Thoracic aorta (tissue), 2 donors: ENCODE measurements at regions not wholly inside any gene's neighbourhood (a gene's known extent, or its start where the extent isn't known, plus 50 kb on each side); places are given as distances from the start of the nearest gene placed in this dataset.

ENCODE experiments used
- ATAC-seq: fragments of 150-250 bp; one replicate; pipeline ENCODE4 v1.8.0; 2017; ENCODE audit warnings: low read depth; ENCODE audit not compliant: insufficient number of reproducible peaks, low FRiP score
- DNase-seq: peaks from one replicate; pipeline ENCODE4 v3.0.0-alpha.2; 2020; ENCODE audit warnings: low spot score
- H3K27ac ChIP-seq, 2 donors: fragments of 200-600 bp; sonication (generic); 1 replicate in 1 of 2; 2 replicates in 1 of 2; pipeline ENCODE4 v1.5.1; 2016; ENCODE audit warnings: mild to moderate bottlenecking in 2 of 2, moderate library complexity in 2 of 2
- H3K27me3 ChIP-seq: fragments of 200-600 bp; sonication (generic); replicated peaks from 2 replicates; pipeline ENCODE4 v1.6.0; 2016; ENCODE audit warnings: mild to moderate bottlenecking; ENCODE audit not compliant: insufficient read depth
- H3K36me3 ChIP-seq: fragments of 200-600 bp; sonication (generic); one replicate; pipeline ENCODE4 v1.5.1; 2016
- H3K4me1 ChIP-seq, 2 donors: fragments of 200-600 bp; sonication (generic); 1 replicate in 1 of 2; 2 replicates in 1 of 2; pipeline versions ENCODE4 v1.5.1 to v1.6.0; 2016; ENCODE audit warnings: low read depth in 2 of 2, mild to moderate bottlenecking in 1 of 2; ENCODE audit not compliant: control insufficient read depth in 1 of 2
- H3K4me3 ChIP-seq: fragments of 200-600 bp; sonication (generic); 2 replicates; pipeline ENCODE4 v1.5.1; 2016; ENCODE audit warnings: mild to moderate bottlenecking
- H3K9me3 ChIP-seq: fragments of 200-600 bp; sonication (generic); 2 replicates; pipeline ENCODE4 v1.5.1; 2016
- TF ChIP-seq, protein P1 (sequence below): fragments of 200-600 bp; sonication (generic); IDR thresholded peaks from one replicate; pipeline ENCODE4 v1.5.1; 2019; ENCODE audit warnings: antibody characterized with exemption

DNA sequence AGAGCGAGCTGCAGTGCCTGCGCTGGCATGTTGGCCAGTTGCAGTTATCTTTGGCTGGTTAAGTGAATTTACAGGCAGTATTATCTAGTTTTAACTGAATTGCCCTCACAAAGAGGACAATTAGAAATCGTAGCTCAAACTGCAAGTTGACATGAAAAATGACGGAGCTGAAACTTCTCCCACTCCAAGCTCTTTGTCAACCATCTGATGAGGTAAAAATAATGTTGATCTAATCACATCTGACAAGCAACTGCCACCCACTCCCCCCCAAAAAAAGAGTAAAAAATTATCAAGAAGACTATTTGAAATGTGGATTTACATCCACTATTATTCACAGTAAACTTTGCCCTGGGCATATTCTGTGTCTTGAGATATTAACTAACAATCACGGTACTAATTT is 84.7 kb upstream of the VASH1 start:
- no peak for ATAC-seq
- Histone ChIP-seq H3K9me3 (peaks cover 2% of the 10 kb centered on the region), H3K36me3 (no peaks in the 10 kb centered on the region), H3K4me1 (no peaks in the 10 kb centered on the region), H3K27ac (no peak overlapping the region), H3K4me3 (no peak overlapping the region), H3K27me3 (no peaks in the 10 kb centered on the region)
- no peak for DNase-seq
- TF ChIP-seq, protein P1, sequence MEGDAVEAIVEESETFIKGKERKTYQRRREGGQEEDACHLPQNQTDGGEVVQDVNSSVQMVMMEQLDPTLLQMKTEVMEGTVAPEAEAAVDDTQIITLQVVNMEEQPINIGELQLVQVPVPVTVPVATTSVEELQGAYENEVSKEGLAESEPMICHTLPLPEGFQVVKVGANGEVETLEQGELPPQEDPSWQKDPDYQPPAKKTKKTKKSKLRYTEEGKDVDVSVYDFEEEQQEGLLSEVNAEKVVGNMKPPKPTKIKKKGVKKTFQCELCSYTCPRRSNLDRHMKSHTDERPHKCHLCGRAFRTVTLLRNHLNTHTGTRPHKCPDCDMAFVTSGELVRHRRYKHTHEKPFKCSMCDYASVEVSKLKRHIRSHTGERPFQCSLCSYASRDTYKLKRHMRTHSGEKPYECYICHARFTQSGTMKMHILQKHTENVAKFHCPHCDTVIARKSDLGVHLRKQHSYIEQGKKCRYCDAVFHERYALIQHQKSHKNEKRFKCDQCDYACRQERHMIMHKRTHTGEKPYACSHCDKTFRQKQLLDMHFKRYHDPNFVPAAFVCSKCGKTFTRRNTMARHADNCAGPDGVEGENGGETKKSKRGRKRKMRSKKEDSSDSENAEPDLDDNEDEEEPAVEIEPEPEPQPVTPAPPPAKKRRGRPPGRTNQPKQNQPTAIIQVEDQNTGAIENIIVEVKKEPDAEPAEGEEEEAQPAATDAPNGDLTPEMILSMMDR, result no peak

DNA sequence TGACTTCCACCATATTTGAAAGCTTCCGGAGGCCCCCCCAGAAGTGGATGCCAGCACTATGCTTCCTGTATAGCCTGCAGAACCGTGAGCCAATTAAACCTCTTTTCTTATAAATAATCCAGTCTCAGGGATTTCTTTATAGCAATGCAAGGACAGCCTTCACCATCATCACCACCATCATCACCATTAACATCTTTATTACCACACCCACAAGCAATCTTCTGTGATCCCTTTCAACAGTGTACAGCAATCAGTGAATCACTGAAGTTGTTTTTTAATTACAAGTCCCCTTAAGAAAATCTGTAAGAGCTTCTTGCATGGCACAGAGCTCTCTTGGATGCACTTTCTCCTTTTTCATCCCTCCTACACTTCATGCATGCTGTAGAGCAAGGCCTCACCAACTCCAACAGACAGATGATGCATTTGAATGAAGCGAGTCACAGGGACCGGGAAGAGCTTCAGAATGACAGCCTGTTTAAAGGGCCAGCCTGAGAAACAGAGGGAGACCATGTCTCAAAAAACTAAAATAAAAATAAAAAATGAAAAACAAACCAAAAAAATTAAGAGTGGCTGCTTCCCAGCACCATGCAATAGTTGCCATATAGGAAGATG is 83.6 kb upstream of the VASH1 start:
- ATAC-seq (no peak), DNase-seq (no peak)
- no peaks in the 10 kb centered on the region for H3K27me3 ChIP-seq
- H3K27ac ChIP-seq, result no peak overlapping the region
- peaks cover 11% of the 10 kb centered on the region for H3K9me3 ChIP-seq
- no peaks in the 10 kb centered on the region for H3K4me1 ChIP-seq
- no peak overlapping the region for H3K4me3 ChIP-seq
- TF ChIP-seq, protein P1, result no peak
- H3K36me3 ChIP-seq, result no peaks in the 10 kb centered on the region

- Histone ChIP-seq H3K4me1 (no peaks in the 10 kb centered on the region), H3K27ac (no peak overlapping the region), H3K36me3 (no peaks in the 10 kb centered on the region), H3K27me3 (no peaks in the 10 kb centered on the region), H3K4me3 (no peak overlapping the region), H3K9me3 (peaks cover 16% of the 10 kb centered on the region)
- TF ChIP-seq, protein P1, result no peak
- DNase-seq (no peak), ATAC-seq (no peak)
These were observed 82.9 kb upstream of the VASH1 start for GRCh38 chr14:76678244-76678800.

- Histone ChIP-seq H3K4me1 (no peaks in the 10 kb centered on the region), H3K27me3 (no peaks in the 10 kb centered on the region), H3K27ac (no peak overlapping the region), H3K4me3 (no peak overlapping the region), H3K9me3 (peaks cover 24% of the 10 kb centered on the region), H3K36me3 (no peaks in the 10 kb centered on the region)
- ATAC-seq, result no peak
- no peak for DNase-seq
- TF ChIP-seq, protein P1, result no peak
These were observed 78.9 kb upstream of the VASH1 start for GRCh38 chr14:76682367-76682766.

- H3K4me3 ChIP-seq, result no peak overlapping the region
- no peaks in the 10 kb centered on the region for H3K27me3 ChIP-seq
- TF ChIP-seq, protein P1, result no peak
- DNase-seq (no peak), ATAC-seq (no peak)
- no peaks in the 10 kb centered on the region for H3K36me3 ChIP-seq
- no peaks in the 10 kb centered on the region for H3K4me1 ChIP-seq
- peaks cover 32% of the 10 kb centered on the region for H3K9me3 ChIP-seq
- H3K27ac ChIP-seq, result no peak overlapping the region
These were observed 74.6 kb upstream of the VASH1 start for GRCh38 chr14:76686646-76687045.
